Panc1 (cell line): ENCODE measurements at regions not wholly inside any gene's neighbourhood (a gene's known extent, or its start where the extent isn't known, plus 50 kb on each side); places are given as distances from the start of the nearest gene placed in this dataset.

Source experiments
- POLR2AphosphoS5 ChIP-seq: IDR thresholded peaks from 2 replicates; pipeline ENCODE4 v1.6.1; 2012; ENCODE audit warnings: mild to moderate bottlenecking, low read depth, low read length, moderate library complexity
- TCF7L2 ChIP-seq: IDR thresholded peaks from 2 replicates; pipeline ENCODE4 v1.6.1; 2011; ENCODE audit warnings: mild to moderate bottlenecking, low read depth, low read length, inconsistent platforms
- TF ChIP-seq, protein P1 (sequence below): fragments of 450-650 bp; IDR thresholded peaks from 2 replicates; pipeline ENCODE4 v1.5.1; 2017; ENCODE audit warnings: mild to moderate bottlenecking

DNA sequence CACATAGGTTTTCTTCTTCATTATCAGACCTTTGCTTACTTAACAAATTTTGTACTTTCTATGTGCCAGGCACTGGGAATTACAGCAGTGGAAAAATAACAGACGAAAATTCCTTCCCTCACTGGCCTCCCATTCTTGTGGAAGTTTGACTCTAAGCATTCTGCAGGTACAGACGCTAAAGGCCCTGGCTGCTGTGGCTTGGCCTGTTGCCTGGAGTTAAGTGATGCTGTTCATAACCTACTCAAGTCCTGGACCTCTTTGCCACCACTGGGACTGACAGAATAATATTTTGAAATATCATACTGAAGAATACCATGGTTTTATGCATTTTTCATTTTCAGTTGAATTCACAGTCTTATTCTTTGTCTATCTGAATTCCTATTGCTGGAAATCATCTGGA is 97.3 kb upstream of the SPATA31C2 start:
- no peak for TF ChIP-seq POLR2AphosphoS5
- TF ChIP-seq, protein P1, sequence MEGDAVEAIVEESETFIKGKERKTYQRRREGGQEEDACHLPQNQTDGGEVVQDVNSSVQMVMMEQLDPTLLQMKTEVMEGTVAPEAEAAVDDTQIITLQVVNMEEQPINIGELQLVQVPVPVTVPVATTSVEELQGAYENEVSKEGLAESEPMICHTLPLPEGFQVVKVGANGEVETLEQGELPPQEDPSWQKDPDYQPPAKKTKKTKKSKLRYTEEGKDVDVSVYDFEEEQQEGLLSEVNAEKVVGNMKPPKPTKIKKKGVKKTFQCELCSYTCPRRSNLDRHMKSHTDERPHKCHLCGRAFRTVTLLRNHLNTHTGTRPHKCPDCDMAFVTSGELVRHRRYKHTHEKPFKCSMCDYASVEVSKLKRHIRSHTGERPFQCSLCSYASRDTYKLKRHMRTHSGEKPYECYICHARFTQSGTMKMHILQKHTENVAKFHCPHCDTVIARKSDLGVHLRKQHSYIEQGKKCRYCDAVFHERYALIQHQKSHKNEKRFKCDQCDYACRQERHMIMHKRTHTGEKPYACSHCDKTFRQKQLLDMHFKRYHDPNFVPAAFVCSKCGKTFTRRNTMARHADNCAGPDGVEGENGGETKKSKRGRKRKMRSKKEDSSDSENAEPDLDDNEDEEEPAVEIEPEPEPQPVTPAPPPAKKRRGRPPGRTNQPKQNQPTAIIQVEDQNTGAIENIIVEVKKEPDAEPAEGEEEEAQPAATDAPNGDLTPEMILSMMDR = no peak
- no peak for TF ChIP-seq TCF7L2
